ENCODE measurements at regions not wholly inside any gene's neighbourhood (a gene's known extent, or its start where the extent isn't known, plus 50 kb on each side); places are given as distances from the start of the nearest gene placed in this dataset.

DNA sequence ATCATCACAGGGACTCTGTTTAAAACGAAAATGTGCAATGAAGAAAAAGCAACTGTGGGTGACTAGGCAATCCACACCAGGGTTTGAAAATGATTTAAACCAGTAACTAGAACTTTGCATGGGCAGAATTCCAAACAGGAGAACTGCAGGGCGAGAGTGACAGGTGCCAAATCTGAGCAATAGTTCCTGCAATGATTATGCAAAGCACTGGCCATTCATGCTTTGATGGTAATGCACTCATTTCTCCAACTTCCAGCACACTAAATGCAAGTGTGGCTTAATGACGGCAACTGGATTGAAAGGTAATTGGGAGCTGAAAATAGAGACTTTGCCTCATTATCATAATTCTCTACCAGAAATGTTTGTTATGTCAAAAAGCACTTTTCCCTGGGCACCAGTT, 140.5 kb upstream of the TMCC3 start:
- H3K9me3 ChIP-seq: no peaks in the 10 kb centered on the region
- TF ChIP-seq, protein P1, sequence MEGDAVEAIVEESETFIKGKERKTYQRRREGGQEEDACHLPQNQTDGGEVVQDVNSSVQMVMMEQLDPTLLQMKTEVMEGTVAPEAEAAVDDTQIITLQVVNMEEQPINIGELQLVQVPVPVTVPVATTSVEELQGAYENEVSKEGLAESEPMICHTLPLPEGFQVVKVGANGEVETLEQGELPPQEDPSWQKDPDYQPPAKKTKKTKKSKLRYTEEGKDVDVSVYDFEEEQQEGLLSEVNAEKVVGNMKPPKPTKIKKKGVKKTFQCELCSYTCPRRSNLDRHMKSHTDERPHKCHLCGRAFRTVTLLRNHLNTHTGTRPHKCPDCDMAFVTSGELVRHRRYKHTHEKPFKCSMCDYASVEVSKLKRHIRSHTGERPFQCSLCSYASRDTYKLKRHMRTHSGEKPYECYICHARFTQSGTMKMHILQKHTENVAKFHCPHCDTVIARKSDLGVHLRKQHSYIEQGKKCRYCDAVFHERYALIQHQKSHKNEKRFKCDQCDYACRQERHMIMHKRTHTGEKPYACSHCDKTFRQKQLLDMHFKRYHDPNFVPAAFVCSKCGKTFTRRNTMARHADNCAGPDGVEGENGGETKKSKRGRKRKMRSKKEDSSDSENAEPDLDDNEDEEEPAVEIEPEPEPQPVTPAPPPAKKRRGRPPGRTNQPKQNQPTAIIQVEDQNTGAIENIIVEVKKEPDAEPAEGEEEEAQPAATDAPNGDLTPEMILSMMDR (IDR thresholded peaks at IDR 0.05): no peak
- no peak for TF ChIP-seq POLR2A (IDR thresholded peaks at IDR 0.05)
- no peak overlapping the region for H3K4me3 ChIP-seq
- intact Hi-C loops (cut with DNase I; ENCODE audit: low total_unique reads): no loop called here
- H3K27me3 ChIP-seq: no peaks in the 10 kb centered on the region
- H3K27ac ChIP-seq: no peak overlapping the region
- H3K4me1 ChIP-seq: no peaks in the 10 kb centered on the region
- DNase-seq: no peak
- no peaks in the 10 kb centered on the region for H3K36me3 ChIP-seq

GRCh38 chr12:94790370-94790769, 140.0 kb upstream of the TMCC3 start:
- DNase-seq: no peak
- Histone ChIP-seq H3K4me1 (no peaks in the 10 kb centered on the region), H3K36me3 (no peaks in the 10 kb centered on the region), H3K27ac (no peak overlapping the region), H3K27me3 (no peaks in the 10 kb centered on the region), H3K9me3 (no peaks in the 10 kb centered on the region), H3K4me3 (no peak overlapping the region)
- TF ChIP-seq POLR2A (IDR thresholded peaks at IDR 0.05): no peak
- TF ChIP-seq, protein P1 (IDR thresholded peaks at IDR 0.05): no peak
- intact Hi-C loops (cut with DNase I; ENCODE audit: low total_unique reads): no loop called here

DNA sequence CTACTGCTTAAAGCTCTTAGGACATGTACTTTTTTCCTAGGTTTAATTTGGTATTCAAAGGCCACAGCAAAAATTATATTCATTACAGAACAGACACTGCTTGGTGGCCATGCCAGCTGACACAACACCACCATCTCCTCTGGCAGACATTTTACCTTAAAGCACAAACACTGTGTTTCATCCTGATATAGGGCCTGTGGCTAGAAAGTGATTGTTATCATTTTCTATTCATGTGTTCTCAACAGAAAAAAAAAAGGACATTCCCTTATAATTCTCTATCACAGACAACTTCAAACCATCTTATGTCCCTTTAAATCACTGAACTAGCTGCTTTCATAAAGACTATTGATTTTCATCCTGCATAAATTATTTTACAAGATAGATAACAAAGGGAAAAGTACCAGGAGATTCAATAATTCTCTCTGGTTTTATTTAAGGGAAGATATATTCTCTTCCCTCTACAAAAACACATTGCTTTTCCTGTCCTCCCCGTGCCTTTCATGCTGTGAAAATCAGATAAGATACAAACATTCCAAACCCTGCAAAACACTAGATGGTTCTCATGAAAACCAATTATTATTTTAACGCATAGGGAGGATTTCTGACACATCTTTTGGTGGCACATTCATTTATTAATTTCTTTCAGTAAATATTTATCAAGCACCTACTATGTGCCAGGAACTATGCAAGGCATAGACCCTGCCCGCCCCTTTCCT, 139.3 kb upstream of the TMCC3 start:
- TF ChIP-seq, protein P1 (IDR thresholded peaks at IDR 0.05): no peak
- TF ChIP-seq POLR2A (IDR thresholded peaks at IDR 0.05): no peak
- intact Hi-C loops (cut with DNase I; ENCODE audit: low total_unique reads): no loop called here

GRCh38 chr12:94788298-94788697, 137.9 kb upstream of the TMCC3 start:
- no peaks in the 10 kb centered on the region for H3K4me1 ChIP-seq
- DNase-seq: no peak
- H3K27ac ChIP-seq: no peak overlapping the region
- H3K27me3 ChIP-seq: no peaks in the 10 kb centered on the region
- no peak overlapping the region for H3K4me3 ChIP-seq
- intact Hi-C loops (cut with DNase I; ENCODE audit: low total_unique reads): no loop called here
- H3K36me3 ChIP-seq: no peaks in the 10 kb centered on the region
- no peak for TF ChIP-seq POLR2A (IDR thresholded peaks at IDR 0.05)
- TF ChIP-seq, protein P1 (IDR thresholded peaks at IDR 0.05): no peak
- H3K9me3 ChIP-seq: no peaks in the 10 kb centered on the region

More for the DNA sequence above, 139.3 kb upstream of the TMCC3 start:
- no peaks in the 10 kb centered on the region for H3K4me1 ChIP-seq
- H3K27me3 ChIP-seq: no peaks in the 10 kb centered on the region
- no peaks in the 10 kb centered on the region for H3K36me3 ChIP-seq
- no peak overlapping the region for H3K27ac ChIP-seq
- H3K9me3 ChIP-seq: no peaks in the 10 kb centered on the region
- DNase-seq: no peak
- no peak overlapping the region for H3K4me3 ChIP-seq

GRCh38 chr12:94786906-94787305, 136.5 kb upstream of the TMCC3 start:
- DNase-seq: no peak
- no peak for TF ChIP-seq POLR2A (IDR thresholded peaks at IDR 0.05)
- TF ChIP-seq, protein P1 (IDR thresholded peaks at IDR 0.05): no peak

More at GRCh38 chr12:94786906-94787305, 136.5 kb upstream of the TMCC3 start:
- H3K36me3 ChIP-seq: no peaks in the 10 kb centered on the region
- no peaks in the 10 kb centered on the region for H3K4me1 ChIP-seq
- H3K27me3 ChIP-seq: no peaks in the 10 kb centered on the region
- no peak overlapping the region for H3K27ac ChIP-seq
- H3K4me3 ChIP-seq: no peak overlapping the region
- intact Hi-C loops (cut with DNase I; ENCODE audit: low total_unique reads): no loop called here
- no peaks in the 10 kb centered on the region for H3K9me3 ChIP-seq
